ENCODE measurements at regions not wholly inside any gene's neighbourhood (a gene's known extent, or its start where the extent isn't known, plus 50 kb on each side); places are given as distances from the start of the nearest gene placed in this dataset.

DNA sequence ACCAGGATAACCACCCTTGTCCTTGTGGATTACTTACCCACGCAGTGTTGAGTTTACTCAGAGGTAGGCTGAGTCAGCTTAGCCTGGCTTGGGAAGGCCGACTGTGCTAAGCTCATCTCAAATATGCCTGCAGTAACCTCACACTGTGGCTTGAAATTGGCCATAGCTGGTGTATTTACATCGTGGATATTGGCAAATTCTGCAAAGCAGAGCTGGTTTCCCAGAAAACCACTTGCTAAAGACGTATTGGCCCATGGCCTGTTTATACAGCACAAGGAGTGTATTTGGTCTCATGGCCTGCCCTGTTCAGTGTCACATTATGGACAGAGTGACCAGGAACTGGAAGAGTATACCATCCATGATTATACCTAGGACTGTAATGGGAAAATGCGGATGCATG, 170.5 kb upstream of the UBE3A start:
- no peaks in the 10 kb centered on the region for H3K27me3 ChIP-seq (replicated peaks; ENCODE audit: insufficient read depth, low read depth, low read length, poor library complexity)
- no peak overlapping the region for H3K4me3 ChIP-seq (ENCODE audit: low read depth, low read length, poor library complexity, severe bottlenecking)
- H3K4me1 ChIP-seq (ENCODE audit: insufficient read depth, low read length, poor library complexity, severe bottlenecking): no peaks in the 10 kb centered on the region
- peaks cover 21% of the 10 kb centered on the region for H3K9me3 ChIP-seq (ENCODE audit: low read depth, low read length, poor library complexity, severe bottlenecking)
- no peaks in the 10 kb centered on the region for H3K36me3 ChIP-seq (ENCODE audit: insufficient read depth, low read length, poor library complexity, severe bottlenecking)
- ChIA-PET POLR2A (ENCODE audit: low non-redundant PET) (no interaction called here), CTCF (no interaction called here)
- intact Hi-C loops (cut with micrococcal nuclease; ENCODE audit: unreplicated experiment): no loop called here
- no peak for TF ChIP-seq EZH2 (IDR thresholded peaks at IDR 0.05; ENCODE audit: borderline replicate concordance, low read depth, low read length, poor library complexity, severe bottlenecking)
- TF ChIP-seq, protein P1, sequence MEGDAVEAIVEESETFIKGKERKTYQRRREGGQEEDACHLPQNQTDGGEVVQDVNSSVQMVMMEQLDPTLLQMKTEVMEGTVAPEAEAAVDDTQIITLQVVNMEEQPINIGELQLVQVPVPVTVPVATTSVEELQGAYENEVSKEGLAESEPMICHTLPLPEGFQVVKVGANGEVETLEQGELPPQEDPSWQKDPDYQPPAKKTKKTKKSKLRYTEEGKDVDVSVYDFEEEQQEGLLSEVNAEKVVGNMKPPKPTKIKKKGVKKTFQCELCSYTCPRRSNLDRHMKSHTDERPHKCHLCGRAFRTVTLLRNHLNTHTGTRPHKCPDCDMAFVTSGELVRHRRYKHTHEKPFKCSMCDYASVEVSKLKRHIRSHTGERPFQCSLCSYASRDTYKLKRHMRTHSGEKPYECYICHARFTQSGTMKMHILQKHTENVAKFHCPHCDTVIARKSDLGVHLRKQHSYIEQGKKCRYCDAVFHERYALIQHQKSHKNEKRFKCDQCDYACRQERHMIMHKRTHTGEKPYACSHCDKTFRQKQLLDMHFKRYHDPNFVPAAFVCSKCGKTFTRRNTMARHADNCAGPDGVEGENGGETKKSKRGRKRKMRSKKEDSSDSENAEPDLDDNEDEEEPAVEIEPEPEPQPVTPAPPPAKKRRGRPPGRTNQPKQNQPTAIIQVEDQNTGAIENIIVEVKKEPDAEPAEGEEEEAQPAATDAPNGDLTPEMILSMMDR (conservative IDR thresholded peaks at IDR 0.05; ENCODE audit: low read depth, low read length): no peak
- no TSS peak for BruUV-seq (replicated peaks)
- DNase-seq (ENCODE audit: low spot score): no peak
- no peak overlapping the region for H3K27ac ChIP-seq (ENCODE audit: low read depth, low read length, poor library complexity, severe bottlenecking)

DNA sequence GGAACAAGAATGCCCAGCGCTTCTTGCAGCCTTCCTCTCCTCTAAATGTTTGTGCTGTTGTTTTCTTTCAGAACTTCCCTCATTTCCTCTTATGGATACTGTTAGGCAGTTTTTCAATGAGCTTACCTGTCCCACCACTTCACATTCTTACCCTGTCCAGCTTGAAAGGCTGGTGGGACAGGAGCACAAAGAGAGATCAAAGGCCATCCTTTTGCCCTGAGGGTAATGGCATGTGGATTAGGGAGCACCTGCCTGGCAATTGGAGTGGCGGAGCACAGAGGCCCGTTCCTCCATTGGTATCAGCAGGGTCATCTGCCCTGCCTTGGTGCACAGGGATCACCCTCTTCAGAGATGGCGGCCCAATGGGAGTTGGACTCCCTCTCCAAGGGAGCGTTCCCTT, 170.1 kb upstream of the UBE3A start:
- intact Hi-C loops (cut with micrococcal nuclease; ENCODE audit: unreplicated experiment): no loop called here
- TF ChIP-seq, protein P1 (conservative IDR thresholded peaks at IDR 0.05; ENCODE audit: low read depth, low read length): no peak
- TF ChIP-seq EZH2 (IDR thresholded peaks at IDR 0.05; ENCODE audit: borderline replicate concordance, low read depth, low read length, poor library complexity, severe bottlenecking): no peak
- peaks cover 20% of the 10 kb centered on the region for H3K9me3 ChIP-seq (ENCODE audit: low read depth, low read length, poor library complexity, severe bottlenecking)
- no peaks in the 10 kb centered on the region for H3K36me3 ChIP-seq (ENCODE audit: insufficient read depth, low read length, poor library complexity, severe bottlenecking)
- CTCF ChIA-PET: no interaction called here
- BruUV-seq (replicated peaks): no TSS peak
- DNase-seq (ENCODE audit: low spot score): no peak
- no peak overlapping the region for H3K27ac ChIP-seq (ENCODE audit: low read depth, low read length, poor library complexity, severe bottlenecking)
- no peaks in the 10 kb centered on the region for H3K4me1 ChIP-seq (ENCODE audit: insufficient read depth, low read length, poor library complexity, severe bottlenecking)
- H3K27me3 ChIP-seq (replicated peaks; ENCODE audit: insufficient read depth, low read depth, low read length, poor library complexity): no peaks in the 10 kb centered on the region
- POLR2A ChIA-PET (ENCODE audit: low non-redundant PET): no interaction called here
- H3K4me3 ChIP-seq (ENCODE audit: low read depth, low read length, poor library complexity, severe bottlenecking): no peak overlapping the region

DNA sequence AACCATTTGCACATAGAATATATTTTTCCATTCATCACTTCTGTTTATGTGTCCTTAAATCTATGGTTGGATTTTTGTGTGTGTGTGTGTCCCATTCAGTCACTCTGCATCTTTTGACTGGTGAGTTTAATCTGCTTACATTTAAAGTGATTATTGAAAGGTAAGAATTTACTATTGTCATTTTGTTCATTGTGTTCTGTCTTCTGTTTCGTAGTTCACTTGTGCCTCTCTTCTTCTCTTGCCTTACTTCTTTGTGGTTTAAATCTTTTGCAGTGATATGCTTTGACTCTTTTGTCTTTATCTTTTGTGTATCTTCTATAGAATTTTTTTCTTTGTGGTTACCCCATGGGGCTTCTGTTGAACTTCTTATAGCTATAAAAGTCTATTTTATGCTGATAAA, 166.3 kb upstream of the UBE3A start:
- CTCF ChIA-PET: no interaction called here
- POLR2A ChIA-PET (ENCODE audit: low non-redundant PET): no interaction called here
- Histone ChIP-seq H3K36me3 (ENCODE audit: insufficient read depth, low read length, poor library complexity, severe bottlenecking) (no peaks in the 10 kb centered on the region), H3K9me3 (ENCODE audit: low read depth, low read length, poor library complexity, severe bottlenecking) (peaks cover 19% of the 10 kb centered on the region), H3K4me3 (ENCODE audit: low read depth, low read length, poor library complexity, severe bottlenecking) (no peak overlapping the region), H3K27ac (ENCODE audit: low read depth, low read length, poor library complexity, severe bottlenecking) (no peak overlapping the region), H3K4me1 (ENCODE audit: insufficient read depth, low read length, poor library complexity, severe bottlenecking) (no peaks in the 10 kb centered on the region), H3K27me3 (replicated peaks; ENCODE audit: insufficient read depth, low read depth, low read length, poor library complexity) (no peaks in the 10 kb centered on the region)
- intact Hi-C loops (cut with micrococcal nuclease; ENCODE audit: unreplicated experiment): no loop called here
- TF ChIP-seq EZH2 (IDR thresholded peaks at IDR 0.05; ENCODE audit: borderline replicate concordance, low read depth, low read length, poor library complexity, severe bottlenecking): no peak
- TF ChIP-seq, protein P1 (conservative IDR thresholded peaks at IDR 0.05; ENCODE audit: low read depth, low read length): no peak
- no peak for DNase-seq (ENCODE audit: low spot score)
- no TSS peak for BruUV-seq (replicated peaks)

Measured in A673 (cell line).